Umbilical cord (tissue), 1 donor: ENCODE measurements at regions not wholly inside any gene's neighbourhood (a gene's known extent, or its start where the extent isn't known, plus 50 kb on each side); places are given as distances from the start of the nearest gene placed in this dataset.
A peak's percentile ranks its signal among the peaks of the same experiment; 100 is the strongest.

Source experiments
- DNase-seq: peaks from one replicate; pipeline ENCODE4 v3.0.0-alpha.2; 2015; ENCODE audit warnings: low spot score

DNA sequence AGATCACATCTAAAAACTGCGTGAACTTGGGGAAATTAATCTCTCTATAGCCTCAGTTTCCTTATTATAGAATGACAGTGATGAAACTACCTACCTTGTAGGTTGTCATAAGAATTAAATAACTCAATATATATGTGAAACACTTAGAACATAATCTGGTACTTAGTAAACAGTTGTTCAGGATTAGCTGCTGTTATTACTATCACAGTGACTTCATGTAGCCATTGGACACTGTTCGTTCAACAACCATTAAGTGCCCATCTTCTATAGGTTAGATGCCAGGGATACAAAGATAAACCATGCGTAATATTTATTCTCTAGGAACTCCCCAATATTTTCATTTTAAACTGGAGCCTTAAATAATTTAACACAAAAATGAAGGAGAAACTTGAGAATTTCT lies 329.0 kb upstream of the PROK2 start:
- no peak for DNase-seq

DNA sequence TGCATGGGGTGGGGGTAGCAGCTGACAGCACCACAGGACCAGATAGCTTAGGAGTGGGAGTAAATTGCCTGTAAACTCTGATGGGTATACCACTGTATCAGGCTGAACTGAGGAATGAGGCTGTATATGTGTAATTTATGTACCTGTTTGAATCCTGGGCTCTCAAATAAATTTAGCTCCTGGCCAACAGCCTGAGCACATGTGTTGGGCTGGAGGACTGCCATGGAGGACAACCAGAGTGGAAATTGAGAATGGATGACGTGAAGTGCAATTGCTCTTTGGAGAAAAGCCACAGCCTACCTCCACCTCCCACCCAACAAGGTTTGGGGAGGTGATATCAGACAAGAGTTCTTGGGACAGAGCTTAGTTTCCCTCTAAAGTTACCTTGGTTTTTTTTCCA lies 328.6 kb upstream of the PROK2 start:
- no peak for DNase-seq

GRCh38 chr3:72112435-72112834 lies 327.5 kb upstream of the PROK2 start:
- no peak for DNase-seq

GRCh38 chr3:72111265-72112205 lies 326.6 kb upstream of the PROK2 start:
- peak; percentile 62 for DNase-seq

GRCh38 chr3:72109327-72110259 lies 324.6 kb upstream of the PROK2 start:
- peak; percentile 51 for DNase-seq

DNA sequence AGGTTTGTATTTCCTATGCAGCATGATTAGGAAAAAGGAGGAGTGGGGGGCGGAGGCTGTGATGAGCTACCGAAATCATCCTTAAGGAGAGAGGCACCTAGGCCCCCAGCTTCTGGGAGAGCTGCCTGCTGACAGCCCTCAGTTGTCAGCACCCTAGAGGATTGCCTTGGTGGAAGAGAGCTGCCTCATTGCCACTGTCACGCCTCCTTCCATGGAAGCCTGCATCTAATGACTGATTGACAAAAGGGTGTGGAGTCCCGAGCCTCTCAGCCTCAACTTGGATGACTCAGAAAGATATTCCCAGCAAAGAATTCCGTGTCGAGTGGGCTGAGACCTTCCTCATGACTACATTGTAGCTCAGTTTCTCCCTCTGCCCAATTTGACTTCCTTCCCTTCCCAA lies 320.4 kb upstream of the PROK2 start:
- DNase-seq: no peak

DNA sequence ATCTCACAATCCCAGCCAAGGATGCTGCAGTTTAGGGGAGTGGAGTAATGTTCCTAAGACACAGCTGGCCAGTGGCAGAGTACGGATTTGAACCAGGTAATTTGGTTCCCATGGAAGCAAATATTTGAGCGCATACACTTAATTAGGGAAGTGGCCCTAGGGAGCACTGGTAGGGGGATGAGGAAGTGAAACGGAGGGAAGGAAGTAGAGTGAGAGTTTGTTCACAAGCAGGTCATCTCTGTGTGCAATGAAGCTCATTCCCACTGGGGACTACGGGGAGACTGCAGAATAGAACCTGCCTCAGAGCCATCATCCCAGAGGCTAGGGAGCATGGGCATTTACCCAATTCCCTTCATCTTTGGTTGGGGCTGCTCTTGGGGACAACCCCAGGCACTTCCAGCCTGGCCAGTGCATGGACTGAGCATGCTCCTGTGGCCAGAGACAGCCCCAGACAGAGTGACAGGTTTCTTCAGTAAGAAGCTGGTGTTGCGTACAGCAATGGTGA lies 317.2 kb upstream of the PROK2 start:
- peak; percentile 42 for DNase-seq

- no peak for DNase-seq
These were observed 316.5 kb upstream of the PROK2 start for GRCh38 chr3:72101494-72101893.

DNA sequence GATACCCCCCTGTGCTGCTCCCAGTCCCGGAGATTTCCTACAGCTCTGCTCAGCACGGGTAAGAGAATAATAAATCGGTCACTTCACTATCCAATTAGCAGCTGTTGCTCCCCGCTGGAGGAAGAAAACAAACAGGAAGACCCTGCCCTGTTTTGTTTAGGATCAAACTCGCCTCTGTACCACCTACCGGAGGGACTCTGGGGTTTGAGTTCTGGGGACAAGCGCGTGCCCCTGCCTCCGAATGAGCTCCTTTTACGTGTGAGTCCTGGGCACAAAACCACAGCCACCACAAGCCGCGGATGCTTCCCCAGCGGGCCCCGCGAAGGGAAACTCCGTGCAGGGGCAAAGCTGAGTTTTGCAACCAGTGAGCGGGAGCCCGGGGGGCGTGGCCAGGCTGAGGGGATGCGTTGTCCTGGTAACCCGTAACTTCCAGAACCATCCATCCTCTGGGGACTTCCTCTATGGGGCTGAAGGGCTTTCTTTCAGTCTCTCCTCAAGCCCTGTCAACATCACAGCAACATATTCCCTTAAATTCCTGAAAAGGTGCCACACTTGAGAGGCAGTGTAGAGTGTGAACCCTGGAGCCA lies 315.7 kb upstream of the PROK2 start:
- DNase-seq: peak; percentile 95

- DNase-seq: peak; percentile 36
These were observed 315.1 kb upstream of the PROK2 start for GRCh38 chr3:72100080-72100511.

- DNase-seq: peak; percentile 32
These were observed 314.6 kb upstream of the PROK2 start for GRCh38 chr3:72099326-72100079.

- DNase-seq: no peak
These were observed 312.1 kb upstream of the PROK2 start for GRCh38 chr3:72097053-72097452.

DNA sequence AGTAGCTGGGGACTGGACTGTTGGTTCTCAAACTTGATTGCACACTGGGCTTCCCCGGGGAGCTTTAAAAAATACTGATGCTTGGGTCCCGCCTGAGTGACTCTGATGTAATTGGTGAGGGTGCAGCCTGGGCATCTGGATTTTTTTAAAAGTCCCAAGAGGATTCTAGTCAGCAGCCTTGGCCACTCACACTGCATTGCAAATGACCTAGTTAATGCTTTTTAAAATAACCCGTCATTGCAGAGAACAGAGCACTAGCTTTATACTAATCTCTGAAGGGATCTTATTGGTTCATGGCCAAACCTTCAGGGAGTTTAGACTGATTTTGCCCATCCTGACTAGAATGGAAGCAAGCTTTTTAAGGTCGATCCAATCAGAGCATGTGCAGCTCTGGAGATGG lies 310.6 kb upstream of the PROK2 start:
- peak; percentile 80 for DNase-seq

- no peak for DNase-seq
These were observed 309.0 kb upstream of the PROK2 start for GRCh38 chr3:72093992-72094334.

DNA sequence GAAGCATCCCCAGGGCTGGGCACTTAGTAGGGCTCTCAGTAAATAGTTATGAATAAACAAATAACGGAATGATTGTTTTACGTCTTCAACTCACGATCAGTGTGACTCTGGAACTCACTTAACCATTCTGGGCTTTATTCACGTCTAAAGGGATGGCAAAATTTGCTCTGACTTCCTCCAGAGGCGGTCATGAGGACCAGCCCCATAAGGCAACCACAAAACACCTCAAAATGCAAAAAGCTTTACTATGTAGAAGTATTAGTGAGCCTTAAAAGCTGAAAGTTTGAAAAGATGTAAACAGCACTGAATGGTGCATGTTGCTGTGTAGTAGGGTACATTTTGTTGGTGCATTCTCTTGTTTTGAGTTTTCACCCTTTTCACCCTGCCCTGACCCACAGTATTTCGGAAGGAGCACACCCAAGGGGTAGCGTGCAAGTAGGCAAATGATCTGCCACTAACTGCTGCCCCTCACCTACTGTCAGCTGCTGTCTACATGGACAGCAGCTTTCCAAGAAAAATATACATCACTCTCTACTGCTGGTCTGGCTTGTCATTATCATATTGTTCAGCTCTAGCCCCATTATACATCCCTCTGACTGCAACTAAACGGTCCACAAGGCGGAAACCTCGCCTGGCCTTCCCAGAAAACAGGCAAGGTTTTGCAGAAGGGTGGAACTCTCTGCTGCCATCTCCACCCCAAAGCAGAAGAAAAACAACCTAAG lies 308.5 kb upstream of the PROK2 start:
- DNase-seq: no peak

DNA sequence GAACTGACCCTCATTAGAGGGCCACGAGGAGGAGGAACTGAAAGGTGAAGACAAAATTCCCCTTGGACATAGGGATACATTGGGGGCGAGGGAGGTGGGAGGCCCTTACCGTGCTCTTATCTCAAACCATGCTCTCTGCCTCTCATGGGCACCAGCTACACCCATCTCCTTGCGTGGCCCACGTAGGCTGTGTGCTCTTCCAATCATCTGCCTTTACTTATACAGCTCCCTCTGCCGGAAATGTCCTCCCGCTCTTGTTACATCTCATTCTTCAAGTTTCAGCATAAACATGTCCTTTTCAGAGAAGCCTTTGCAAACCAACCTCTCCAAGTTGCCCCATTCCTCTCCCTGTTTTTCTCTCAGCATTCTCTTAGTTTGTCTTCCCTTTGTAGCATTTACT lies 307.8 kb upstream of the PROK2 start:
- DNase-seq: no peak

GRCh38 chr3:72088486-72089025 lies 303.6 kb upstream of the PROK2 start:
- DNase-seq: no peak

DNA sequence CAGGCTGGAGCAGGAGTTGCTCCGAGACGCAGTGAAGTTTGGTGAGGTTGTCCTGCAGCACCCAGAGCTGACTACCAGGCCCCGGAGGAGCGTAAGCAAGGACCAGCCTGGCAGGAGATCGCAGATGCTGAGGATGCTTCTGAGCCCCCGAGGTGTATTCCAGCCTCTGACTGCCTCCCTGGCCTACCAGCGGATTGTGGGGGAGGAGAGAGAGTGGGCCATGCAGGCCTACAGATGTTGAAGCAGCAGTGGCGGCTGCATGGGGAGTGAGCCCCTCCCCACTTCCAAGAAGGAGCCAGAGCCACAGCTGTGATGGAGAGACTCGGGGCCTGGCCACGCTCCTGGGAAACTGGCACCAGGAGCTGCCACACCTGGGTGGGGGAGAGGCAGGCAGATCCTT lies 302.5 kb upstream of the PROK2 start:
- DNase-seq: no peak

DNA sequence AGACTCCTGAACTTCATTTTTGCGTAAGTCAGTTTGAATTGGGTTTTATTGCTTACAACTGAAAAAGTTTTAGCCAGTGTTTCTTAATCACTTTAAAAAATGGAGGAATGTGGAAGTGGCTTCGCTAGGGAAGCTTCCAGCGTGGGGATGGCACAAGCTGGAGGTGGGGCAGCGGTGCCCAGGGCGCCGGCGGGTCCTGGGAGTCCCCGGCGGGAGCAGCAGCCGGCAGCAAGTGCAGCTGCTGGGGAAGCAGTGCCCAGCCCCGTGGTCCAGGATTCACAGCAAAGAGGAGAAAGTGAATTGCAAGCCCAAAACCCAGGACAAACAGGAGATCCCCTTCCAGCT lies 301.8 kb upstream of the PROK2 start:
- DNase-seq: no peak

- no peak for DNase-seq
These were observed 301.2 kb upstream of the PROK2 start for GRCh38 chr3:72086042-72086742.
